GM15510 (cell line): ENCODE measurements at regions not wholly inside any gene's neighbourhood (a gene's known extent, or its start where the extent isn't known, plus 50 kb on each side); places are given as distances from the start of the nearest gene placed in this dataset.

Source experiments
- POLR2A ChIP-seq: IDR thresholded peaks from 3 replicates; pipeline ENCODE4 v1.6.1; 2011; ENCODE audit warnings: borderline replicate concordance; ENCODE audit not compliant: insufficient read length; ENCODE audit errors: extremely low read depth

DNA sequence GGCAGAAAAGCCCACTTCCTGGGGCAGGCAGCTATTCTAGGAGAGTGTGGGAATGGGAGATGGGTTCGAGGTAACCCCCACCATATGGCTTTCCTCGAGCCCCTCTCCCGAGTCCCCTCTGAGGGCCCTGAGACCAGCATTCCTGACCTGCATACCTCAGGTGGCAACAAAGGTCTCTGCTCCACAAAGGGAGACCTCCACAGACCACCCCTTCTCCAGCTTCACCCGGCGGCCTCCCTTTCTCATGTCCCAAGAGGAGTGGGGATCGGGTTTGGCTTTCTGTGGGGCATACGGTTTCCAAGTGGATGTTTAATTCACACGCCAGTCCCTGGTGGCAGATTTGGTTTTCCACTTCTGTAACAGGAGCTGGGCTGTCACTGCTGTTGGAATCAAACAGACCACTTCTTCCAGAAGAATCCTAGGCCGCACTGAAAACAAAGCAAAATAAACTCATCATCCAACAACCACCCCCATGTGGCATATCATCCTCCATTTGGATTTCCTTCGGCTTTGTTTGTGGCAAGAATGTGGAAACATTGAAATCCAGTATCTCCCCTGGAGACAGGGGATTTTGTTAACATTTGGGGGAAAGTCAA is 83.2 kb downstream of the DLL1 start:
- no peak for TF ChIP-seq POLR2A

- no peak for TF ChIP-seq POLR2A
These were observed 83.9 kb downstream of the DLL1 start for GRCh38 chr6:170206851-170207431.

DNA sequence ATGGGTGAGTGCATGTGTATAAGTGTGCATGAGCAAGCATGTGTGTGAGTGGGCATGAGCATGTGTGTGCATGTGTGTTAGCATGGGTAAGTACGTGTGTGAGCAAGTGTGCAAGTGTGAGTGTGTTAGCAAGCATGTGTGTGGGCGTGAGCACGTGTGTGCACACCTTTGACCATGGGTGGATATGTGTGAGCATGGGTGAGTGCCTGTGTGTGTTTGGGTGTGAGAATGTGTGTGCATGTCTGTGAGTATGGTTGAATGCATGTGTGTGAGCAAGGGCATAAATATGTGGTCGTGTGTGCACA is 84.6 kb downstream of the DLL1 start:
- TF ChIP-seq POLR2A, result no peak

- no peak for TF ChIP-seq POLR2A
These were observed 85.2 kb downstream of the DLL1 start for GRCh38 chr6:170205534-170206316.

- TF ChIP-seq POLR2A, result no peak
These were observed 85.8 kb downstream of the DLL1 start for GRCh38 chr6:170205126-170205525.

GRCh38 chr6:170203212-170203611 is 87.7 kb downstream of the DLL1 start:
- no peak for TF ChIP-seq POLR2A

DNA sequence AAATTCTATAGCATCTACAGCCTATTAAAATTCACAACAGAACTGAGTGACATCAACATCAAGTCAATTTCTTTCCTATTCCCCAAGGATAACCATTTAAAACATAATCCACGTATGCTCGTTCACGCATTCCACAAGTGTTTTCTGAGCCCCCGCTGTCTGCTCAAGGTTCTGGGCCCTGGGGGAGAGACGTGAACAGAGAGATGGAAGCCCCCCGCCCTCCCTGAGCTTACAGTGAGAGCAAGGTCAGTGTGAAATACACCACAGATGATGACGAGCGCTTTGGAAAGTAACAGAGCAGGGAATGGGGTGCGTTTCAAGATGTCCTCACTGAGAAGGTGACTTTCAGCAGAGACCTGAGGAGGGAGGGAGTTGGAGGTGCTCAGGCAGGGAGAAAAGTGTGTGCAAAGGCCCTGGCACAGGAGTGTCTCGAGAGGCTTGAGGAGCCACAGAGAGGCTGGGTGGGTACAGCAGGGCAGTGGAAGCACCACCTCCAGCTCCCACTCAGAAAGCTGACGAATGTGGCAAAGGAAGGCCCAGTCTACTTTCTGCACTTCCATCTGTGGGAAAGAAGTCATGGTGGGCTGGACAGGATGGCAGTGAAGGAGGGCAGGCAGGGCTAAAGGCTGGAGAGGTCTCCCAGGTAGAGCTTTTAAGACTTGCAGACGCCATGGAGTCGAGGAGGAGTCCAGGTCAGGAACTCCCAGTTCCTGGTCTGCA is 88.3 kb downstream of the DLL1 start:
- TF ChIP-seq POLR2A, result no peak

DNA sequence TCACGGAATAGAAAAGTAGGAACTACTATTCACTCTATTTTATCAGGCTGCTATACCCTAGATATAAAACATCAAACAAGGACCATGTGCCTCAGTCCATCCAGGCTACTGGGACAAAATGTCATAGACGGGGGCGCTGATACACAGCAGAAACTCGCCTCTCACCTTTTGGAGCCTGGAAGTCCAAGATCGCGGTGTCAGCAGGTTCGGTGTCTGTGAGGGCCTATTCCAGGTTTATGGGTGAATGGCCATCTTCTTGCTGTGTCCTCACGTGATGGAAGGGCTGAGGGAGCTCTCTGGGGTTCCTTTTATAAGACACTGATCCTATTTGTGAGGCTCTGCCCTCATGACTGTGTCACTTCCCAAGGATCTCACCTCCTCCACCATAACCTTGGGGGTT is 89.5 kb downstream of the DLL1 start:
- no peak for TF ChIP-seq POLR2A

- no peak for TF ChIP-seq POLR2A
These were observed 90.4 kb downstream of the DLL1 start for GRCh38 chr6:170200458-170200891.

GRCh38 chr6:170199716-170200115 is 91.2 kb downstream of the DLL1 start:
- no peak for TF ChIP-seq POLR2A

GRCh38 chr6:170198298-170198697 is 92.6 kb downstream of the DLL1 start:
- no peak for TF ChIP-seq POLR2A

GRCh38 chr6:170193326-170193821 is 97.5 kb downstream of the DLL1 start:
- TF ChIP-seq POLR2A, result no peak

DNA sequence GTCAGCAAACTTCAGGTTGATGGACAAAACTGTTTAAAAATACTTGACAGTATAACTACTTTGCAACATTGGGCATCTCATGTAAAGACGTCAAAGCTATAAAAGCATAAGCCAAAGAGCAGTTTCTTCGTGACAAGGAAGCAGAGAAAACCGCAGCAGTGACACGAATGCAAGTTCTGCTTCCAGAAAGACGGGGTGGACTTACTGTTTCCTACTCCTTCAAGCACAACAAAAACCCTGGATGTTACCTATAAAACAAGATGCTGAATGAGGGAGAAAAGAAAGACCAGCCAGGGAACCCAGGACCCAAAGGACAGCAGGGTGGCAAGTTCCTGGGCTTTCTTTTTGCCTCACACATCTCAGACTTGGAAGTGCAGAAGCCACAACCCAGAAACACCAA is 98.0 kb downstream of the DLL1 start:
- TF ChIP-seq POLR2A, result no peak

- no peak for TF ChIP-seq POLR2A
These were observed 100.8 kb downstream of the DLL1 start for GRCh38 chr6:170190046-170190445.

GRCh38 chr6:170189236-170189635 is 101.6 kb downstream of the DLL1 start:
- TF ChIP-seq POLR2A, result no peak
